AG09309 (cell line): ENCODE measurements at regions not wholly inside any gene's neighbourhood (a gene's known extent, or its start where the extent isn't known, plus 50 kb on each side); places are given as distances from the start of the nearest gene placed in this dataset.

Source experiments
- DNase-seq: peaks from one replicate; pipeline ENCODE4 v3.0.0-alpha.2; 2010; ENCODE audit warnings: low read depth
- H3K4me3 ChIP-seq: 2 replicates; pipeline ENCODE4 v1.5.1; 2011; ENCODE audit warnings: mild to moderate bottlenecking, low read depth, low read length, moderate library complexity; ENCODE audit not compliant: control insufficient read depth
- TF ChIP-seq, protein P1 (sequence below): IDR thresholded peaks from 2 replicates; pipeline ENCODE4 v1.5.1; 2011; ENCODE audit warnings: mild to moderate bottlenecking, low read depth, low read length, inconsistent platforms; ENCODE audit not compliant: insufficient read depth, control insufficient read depth; ENCODE audit errors: missing control alignments

DNA sequence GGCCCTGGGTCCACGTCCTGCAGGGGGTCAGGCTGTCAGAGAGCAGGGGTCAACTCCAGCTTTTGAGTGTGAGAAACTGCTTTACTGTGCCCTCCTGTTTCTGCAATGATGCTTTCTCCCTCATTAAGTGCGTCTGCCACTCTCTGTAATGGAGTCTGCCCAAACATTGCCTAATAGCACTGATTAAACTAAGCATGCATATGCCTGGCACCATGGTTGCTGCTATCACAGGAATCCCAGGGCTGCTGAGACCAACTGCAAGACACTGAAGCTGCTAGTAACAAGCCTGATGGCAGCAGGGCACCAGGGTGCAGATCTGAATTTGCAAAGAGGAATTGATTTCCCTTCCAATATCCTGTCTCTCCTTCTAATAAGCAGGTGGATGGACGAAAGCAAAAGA, 125.3 kb downstream of the SLC24A2 start:
- no peak for DNase-seq
- TF ChIP-seq, protein P1, sequence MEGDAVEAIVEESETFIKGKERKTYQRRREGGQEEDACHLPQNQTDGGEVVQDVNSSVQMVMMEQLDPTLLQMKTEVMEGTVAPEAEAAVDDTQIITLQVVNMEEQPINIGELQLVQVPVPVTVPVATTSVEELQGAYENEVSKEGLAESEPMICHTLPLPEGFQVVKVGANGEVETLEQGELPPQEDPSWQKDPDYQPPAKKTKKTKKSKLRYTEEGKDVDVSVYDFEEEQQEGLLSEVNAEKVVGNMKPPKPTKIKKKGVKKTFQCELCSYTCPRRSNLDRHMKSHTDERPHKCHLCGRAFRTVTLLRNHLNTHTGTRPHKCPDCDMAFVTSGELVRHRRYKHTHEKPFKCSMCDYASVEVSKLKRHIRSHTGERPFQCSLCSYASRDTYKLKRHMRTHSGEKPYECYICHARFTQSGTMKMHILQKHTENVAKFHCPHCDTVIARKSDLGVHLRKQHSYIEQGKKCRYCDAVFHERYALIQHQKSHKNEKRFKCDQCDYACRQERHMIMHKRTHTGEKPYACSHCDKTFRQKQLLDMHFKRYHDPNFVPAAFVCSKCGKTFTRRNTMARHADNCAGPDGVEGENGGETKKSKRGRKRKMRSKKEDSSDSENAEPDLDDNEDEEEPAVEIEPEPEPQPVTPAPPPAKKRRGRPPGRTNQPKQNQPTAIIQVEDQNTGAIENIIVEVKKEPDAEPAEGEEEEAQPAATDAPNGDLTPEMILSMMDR: no peak

DNA sequence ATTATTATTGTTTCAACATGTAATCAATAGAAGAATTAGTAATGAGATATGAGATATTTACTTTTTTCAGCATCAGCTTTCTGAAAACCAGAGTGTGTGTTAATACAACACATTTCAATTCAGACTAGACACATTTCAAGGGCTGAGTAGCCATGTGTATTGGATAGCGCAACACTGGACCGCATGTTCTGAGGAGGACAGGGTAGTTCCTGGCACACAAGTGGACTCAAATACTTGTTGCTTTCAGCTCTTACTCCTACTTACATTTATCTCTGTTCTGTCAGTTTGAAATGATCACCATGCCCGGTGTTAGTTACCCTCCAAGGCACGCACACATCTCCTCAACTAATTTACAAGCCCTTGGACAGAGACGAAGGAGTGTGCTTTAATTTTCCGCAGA, 126.6 kb downstream of the SLC24A2 start:
- TF ChIP-seq, protein P1: no peak
- H3K4me3 ChIP-seq: no peak overlapping the region
- no peak for DNase-seq

More for the DNA sequence above, 125.3 kb downstream of the SLC24A2 start:
- no peak overlapping the region for H3K4me3 ChIP-seq

DNA sequence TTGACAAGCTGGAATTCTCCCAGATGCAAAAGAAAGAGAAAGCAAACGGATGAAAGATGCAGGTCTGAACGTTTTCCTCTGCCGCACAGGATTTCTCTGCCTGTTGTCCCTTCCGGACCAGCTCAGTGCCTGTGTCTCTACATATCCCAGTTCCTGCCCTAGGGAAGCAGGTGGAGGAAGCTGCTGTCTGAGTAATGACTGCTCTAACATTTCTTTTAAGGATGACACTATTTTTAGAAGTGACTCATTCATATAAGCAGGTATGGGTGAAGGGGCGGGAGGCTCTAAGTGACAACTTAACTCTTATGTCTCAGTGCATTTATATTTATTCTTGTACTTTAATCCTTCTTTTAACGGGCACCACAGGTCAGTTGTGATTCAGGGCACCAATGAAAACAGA, 128.8 kb downstream of the SLC24A2 start:
- no peak for DNase-seq
- TF ChIP-seq, protein P1: no peak
- H3K4me3 ChIP-seq: no peak overlapping the region

DNA sequence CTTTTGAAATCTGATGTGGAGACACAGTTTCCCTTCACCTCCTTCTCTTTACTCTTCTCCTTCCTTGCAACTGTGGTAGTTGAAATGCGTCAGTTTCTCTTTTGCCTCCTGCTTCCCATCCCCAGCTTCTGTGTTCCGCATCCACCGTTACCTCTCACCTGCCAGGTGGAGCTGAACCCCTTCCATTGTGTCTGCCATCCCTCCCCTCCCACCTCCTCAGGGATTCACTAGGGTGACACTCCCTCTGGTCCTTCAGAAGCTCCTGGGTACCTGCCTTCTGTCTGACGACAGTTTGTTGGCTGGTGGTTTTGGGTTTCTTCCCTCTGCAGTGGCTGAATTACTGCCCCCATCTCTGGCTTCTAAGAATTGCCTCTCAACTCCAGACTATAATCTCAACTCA, 132.1 kb downstream of the SLC24A2 start:
- TF ChIP-seq, protein P1: no peak
- DNase-seq: no peak
- H3K4me3 ChIP-seq: no peak overlapping the region

DNA sequence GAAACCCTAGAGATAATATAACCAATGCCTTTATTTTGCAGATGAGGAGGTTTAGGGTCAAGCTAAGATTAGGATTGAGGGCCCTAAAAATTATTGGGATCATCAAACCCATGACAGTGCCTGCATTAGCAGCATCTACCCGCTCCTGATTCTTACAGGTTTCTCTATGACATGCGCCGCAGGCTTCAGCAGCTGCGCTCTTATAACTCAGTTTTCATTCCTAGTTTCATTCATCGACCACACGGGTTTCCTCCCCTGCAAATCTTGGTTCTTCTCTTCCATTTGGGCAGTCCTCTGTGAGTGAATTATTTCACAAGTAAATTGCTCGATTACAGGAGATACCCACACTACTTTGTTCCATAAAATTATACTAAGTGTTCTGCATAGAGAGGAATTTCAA, 137.2 kb downstream of the SLC24A2 start:
- H3K4me3 ChIP-seq: no peak overlapping the region
- DNase-seq: no peak
- TF ChIP-seq, protein P1: no peak

DNA sequence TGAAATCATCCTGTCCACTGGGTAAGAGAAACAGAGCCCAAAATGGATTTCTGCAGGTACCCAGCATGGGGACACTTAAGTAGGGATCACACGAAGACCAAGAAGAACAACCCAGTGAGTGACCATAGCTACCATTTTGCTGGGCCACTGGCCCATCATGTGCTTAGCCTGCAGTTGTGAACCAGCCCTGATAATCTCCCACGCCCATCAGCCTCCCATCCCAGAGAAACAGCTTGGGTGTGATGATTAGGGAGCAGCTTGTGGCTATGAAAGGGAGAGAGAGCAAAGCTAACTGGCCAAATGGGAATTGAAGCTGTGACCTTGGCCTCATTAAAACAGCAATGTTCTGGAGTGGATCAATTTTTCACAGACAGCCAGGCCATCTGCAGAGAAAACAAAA, 138.5 kb downstream of the SLC24A2 start:
- no peak for DNase-seq
- H3K4me3 ChIP-seq: no peak overlapping the region
- TF ChIP-seq, protein P1: no peak
